Esophagus (tissue), 2 donors: ENCODE measurements at regions not wholly inside any gene's neighbourhood (a gene's known extent, or its start where the extent isn't known, plus 50 kb on each side); places are given as distances from the start of the nearest gene placed in this dataset.

Experiments
- H3K27ac ChIP-seq, 2 donors: one replicate each; pipeline ENCODE4 v1.5.1; 2013; ENCODE audit warnings: low read depth in 2 of 2, mild to moderate bottlenecking in 2 of 2, inconsistent platforms in 1 of 2, low read length in 1 of 2, moderate library complexity in 1 of 2
- H3K27me3 ChIP-seq, 2 donors: one replicate each; pipeline ENCODE4 v1.6.1; 2013; ENCODE audit warnings: low read length in 2 of 2, control low read depth in 1 of 2, mild to moderate bottlenecking in 1 of 2; ENCODE audit not compliant: insufficient read depth in 2 of 2, control insufficient read depth in 1 of 2
- H3K36me3 ChIP-seq, 2 donors: one replicate each; pipeline ENCODE4 v1.6.1; 2013; ENCODE audit warnings: low read length in 1 of 2; ENCODE audit not compliant: control insufficient read depth in 2 of 2, insufficient read depth in 2 of 2
- H3K4me1 ChIP-seq, 2 donors: one replicate each; pipeline ENCODE4 v1.6.1; 2013; ENCODE audit warnings: low read length in 1 of 2; ENCODE audit not compliant: control insufficient read depth in 2 of 2, insufficient read depth in 2 of 2
- H3K4me3 ChIP-seq, 2 donors: one replicate each; pipeline ENCODE4 v1.5.1; 2013; ENCODE audit warnings: low read length in 2 of 2, mild to moderate bottlenecking in 2 of 2, low read depth in 1 of 2, moderate library complexity in 1 of 2
- H3K9me3 ChIP-seq, 2 donors: one replicate each; pipeline ENCODE4 v1.6.1; 2013; ENCODE audit warnings: mild to moderate bottlenecking in 2 of 2, low read depth in 1 of 2, low read length in 1 of 2, moderate library complexity in 1 of 2; ENCODE audit not compliant: control insufficient read depth in 2 of 2, insufficient read depth in 1 of 2
- WGBS, 2 donors: extraction: QIAGEN DNeasy Blood & Tissue Kit; methylation state at CpG; one replicate each; pipeline ENCODE4 v1.1.7; 2013; 5-methylcytosine and 5-hydroxymethylcytosine counted together
- donor health status: healthy with polysubstance abuse.
- donor health status: Bipolar disorder and iron deficiency.

DNA sequence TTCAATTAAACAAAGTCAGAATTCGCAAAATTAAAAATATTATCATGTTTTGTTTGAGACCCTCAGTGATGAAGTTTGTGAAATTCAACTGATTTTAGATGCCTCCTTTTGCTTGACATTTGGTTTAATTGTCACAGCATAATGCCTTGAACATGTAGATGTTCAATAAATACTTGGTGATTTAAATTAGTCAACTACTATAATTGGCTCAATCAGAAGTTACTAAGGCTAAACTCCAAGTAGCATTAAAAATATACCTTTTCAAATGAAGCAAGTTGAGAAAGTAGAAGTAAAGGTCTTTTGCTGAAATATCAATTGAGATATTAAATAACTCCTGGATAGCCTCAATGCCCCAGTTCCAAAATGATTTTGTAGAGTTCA is 145.8 kb upstream of the AKIRIN2 start:
- H3K27me3 ChIP-seq: no peaks in the 10 kb centered on the region
- H3K36me3 ChIP-seq: no peaks in the 10 kb centered on the region
- H3K27ac ChIP-seq: no peak overlapping the region
- H3K9me3 ChIP-seq: no peaks in the 10 kb centered on the region
- H3K4me3 ChIP-seq: no peak overlapping the region
- H3K4me1 ChIP-seq: no peaks in the 10 kb centered on the region
- WGBS, 2 donors: 94 to 97% methylated on average over 1 of the region's 1 CpG

GRCh38 chr6:87847135-87847829 is 145.2 kb upstream of the AKIRIN2 start:
- H3K36me3 ChIP-seq: no peaks in the 10 kb centered on the region
- H3K27me3 ChIP-seq: no peaks in the 10 kb centered on the region
- no peaks in the 10 kb centered on the region for H3K9me3 ChIP-seq
- 87% methylated on average over 6 of the region's 6 CpGs for WGBS, 2 donors
- no peaks in the 10 kb centered on the region for H3K4me1 ChIP-seq
- H3K27ac ChIP-seq: no peak overlapping the region
- H3K4me3 ChIP-seq: no peak overlapping the region

- no peaks in the 10 kb centered on the region for H3K36me3 ChIP-seq
- H3K4me1 ChIP-seq: no peaks in the 10 kb centered on the region
Measured at GRCh38 chr6:87846434-87846833, 144.4 kb upstream of the AKIRIN2 start.

DNA sequence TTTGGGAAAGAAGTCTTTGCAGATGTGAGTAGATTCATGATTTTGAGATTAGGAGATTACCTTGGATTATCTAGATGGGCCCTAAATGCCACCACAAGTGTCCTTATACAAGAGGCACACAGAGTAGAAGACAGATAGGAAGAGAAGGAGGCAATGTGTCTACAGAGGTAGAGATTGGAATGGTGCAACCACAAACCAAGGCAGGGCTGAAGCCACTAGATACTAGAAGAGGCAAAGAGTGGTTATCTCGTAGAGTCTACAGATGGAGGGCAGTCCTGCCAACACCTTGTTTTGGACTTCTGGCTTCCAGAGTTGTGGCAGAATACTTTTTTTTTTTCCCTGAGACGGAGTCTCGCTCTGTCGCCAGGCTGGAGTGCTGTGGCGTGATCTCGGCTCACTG is 138.3 kb upstream of the AKIRIN2 start:
- Histone ChIP-seq H3K4me3 (no peak overlapping the region), H3K9me3 (no peaks in the 10 kb centered on the region), H3K27me3 (no peaks in the 10 kb centered on the region), H3K4me1 (no peaks in the 10 kb centered on the region), H3K36me3 (no peaks in the 10 kb centered on the region), H3K27ac (no peak overlapping the region)
- 94 to 97% methylated on average over 6 of the region's 6 CpGs for WGBS, 2 donors

More at GRCh38 chr6:87846434-87846833, 144.4 kb upstream of the AKIRIN2 start:
- H3K27me3 ChIP-seq: no peaks in the 10 kb centered on the region
- no peaks in the 10 kb centered on the region for H3K9me3 ChIP-seq
- no peak overlapping the region for H3K4me3 ChIP-seq
- no peak overlapping the region for H3K27ac ChIP-seq

DNA sequence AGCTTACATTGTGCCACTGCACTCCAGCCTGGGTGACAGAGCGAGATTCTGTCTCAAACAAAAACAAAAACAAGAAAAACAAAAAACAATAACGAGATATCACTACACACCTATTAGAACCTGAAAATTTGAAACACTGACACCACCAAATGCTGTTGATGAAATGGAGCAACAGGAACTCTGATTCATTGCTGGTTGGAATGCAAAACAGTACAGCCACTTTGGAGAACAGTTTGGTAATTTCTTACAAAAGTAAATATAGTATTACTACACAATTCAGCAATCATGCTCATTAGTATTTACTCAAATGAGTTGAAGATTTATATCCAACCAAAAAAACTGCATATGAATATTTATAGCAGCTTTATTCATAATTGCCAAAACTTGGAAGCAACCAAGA is 135.8 kb upstream of the AKIRIN2 start:
- 50 to 75% methylated on average over 2 of the region's 2 CpGs for WGBS, 2 donors
- Histone ChIP-seq H3K36me3 (no peaks in the 10 kb centered on the region), H3K27ac (no peak overlapping the region), H3K9me3 (no peaks in the 10 kb centered on the region), H3K4me3 (no peak overlapping the region), H3K4me1 (no peaks in the 10 kb centered on the region), H3K27me3 (no peaks in the 10 kb centered on the region)

DNA sequence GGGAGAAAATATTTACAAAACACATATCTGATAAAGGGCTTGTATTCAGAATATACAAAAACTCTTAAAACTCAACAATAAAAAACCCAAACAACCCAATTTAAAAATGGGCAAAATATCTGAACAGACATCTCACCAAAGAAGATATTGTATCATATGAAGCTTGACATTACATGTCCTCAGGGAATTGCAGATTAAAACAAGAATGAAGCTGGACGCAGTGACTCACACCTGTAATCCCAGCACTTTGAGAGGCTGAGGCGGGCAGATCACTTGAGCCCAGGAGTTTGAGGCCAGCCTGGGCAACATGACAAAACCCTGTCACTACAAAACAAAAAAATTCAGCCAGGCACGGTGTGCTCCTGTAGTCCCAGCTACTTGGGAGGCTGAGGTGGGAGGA is 135.4 kb upstream of the AKIRIN2 start:
- Histone ChIP-seq H3K27me3 (no peaks in the 10 kb centered on the region), H3K9me3 (no peaks in the 10 kb centered on the region), H3K4me1 (no peaks in the 10 kb centered on the region), H3K27ac (no peak overlapping the region), H3K36me3 (no peaks in the 10 kb centered on the region), H3K4me3 (no peak overlapping the region)
- WGBS, 2 donors: 53 to 54% methylated on average over 3 of the region's 3 CpGs

DNA sequence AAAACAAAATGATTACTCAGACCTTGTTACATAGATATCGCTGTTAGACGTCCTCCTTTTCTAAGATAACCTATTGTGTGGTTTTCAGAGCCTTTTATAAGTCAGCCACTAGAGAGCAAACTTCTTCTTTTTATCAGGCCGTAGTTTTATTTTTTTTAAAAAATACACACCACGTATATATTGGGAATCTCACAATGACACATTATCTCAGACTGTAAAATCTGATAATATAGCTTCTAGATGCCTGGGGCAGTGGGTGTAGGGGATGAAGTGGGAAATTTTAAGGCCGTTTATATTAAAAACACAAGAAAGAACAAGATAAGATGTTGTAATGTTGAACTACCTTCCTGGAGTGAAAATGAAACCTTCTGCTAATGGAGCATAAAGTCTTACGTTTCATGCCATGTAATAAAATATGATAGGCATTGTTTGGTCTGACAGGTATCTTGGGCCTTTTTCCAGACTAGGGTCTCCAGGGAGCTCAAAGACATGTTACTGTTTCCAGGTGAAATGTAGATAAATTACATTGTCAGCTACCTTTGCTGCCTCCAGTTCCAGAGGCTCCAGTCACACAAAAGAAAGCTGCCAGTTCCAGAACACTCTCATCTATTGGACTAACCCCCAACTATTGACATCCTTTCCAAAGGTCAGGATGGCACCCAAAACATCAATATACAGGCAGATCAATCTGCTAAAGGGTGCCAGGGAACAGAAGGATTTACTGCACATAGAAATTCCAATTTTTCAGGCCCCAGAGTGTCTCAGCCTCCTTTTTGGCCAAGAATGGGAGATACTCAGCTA is 130.2 kb upstream of the AKIRIN2 start:
- H3K27ac ChIP-seq: no peak overlapping the region
- WGBS, 2 donors: 2 to 3% methylated on average over 6 of the region's 6 CpGs
- H3K36me3 ChIP-seq: no peaks in the 10 kb centered on the region
- peaks cover 0 to 2% of the 10 kb centered on the region in 2 donors for H3K27me3 ChIP-seq
- H3K4me1 ChIP-seq: no peaks in the 10 kb centered on the region
- H3K9me3 ChIP-seq: no peaks in the 10 kb centered on the region
- peak overlapping the region in 1 of 2 donors; percentile 56 for H3K4me3 ChIP-seq

DNA sequence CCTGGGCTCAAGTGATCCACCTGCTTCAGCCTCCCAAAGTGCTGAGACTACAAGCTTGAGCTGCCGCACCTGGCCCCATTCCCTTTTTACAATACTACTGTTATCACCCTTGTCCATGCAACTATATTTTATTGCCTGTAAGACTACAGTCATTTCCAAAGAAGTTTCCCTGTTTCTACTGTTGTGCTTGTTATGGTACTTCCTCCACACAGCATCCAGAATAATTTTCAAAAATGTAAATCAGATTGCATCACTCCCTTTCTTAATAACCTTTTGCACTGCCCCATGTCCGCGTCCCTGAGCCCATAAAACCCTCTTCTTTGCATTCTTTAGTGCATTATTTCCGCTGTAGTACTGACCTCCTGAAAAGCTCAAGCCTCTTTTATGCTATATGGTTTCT is 128.9 kb upstream of the AKIRIN2 start:
- Histone ChIP-seq H3K36me3 (no peaks in the 10 kb centered on the region), H3K4me1 (no peaks in the 10 kb centered on the region), H3K27me3 (peaks cover 0 to 2% of the 10 kb centered on the region in 2 donors), H3K9me3 (no peaks in the 10 kb centered on the region), H3K4me3 (no peak overlapping the region), H3K27ac (no peak overlapping the region)
- 87 to 88% methylated on average over 4 of the region's 4 CpGs for WGBS, 2 donors

DNA sequence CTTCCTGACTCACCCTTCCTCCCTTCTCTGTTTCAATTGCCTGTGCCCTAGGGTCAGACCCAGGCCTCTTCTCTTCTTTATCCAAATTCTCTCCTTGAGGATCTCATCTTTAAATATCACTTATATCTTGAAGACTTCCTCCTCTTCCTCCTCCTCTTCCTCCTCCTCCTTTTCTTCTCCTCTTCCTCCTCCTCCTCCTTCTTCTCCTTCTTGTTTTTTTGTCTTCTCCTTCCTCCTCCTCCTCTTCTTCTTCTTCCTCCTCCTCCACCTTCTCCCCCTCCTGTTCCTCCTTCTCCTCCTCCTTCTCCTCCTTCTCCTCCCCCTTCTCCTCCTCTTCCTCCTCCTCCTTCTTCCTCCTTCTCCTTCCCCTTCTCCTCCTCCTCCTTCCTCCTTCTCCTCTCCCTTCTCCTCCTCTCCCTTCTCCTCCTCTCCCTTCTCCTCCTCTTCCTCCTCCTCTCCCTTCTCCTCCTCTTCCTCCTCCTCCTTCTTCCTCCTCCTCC is 127.6 kb upstream of the AKIRIN2 start:
- peaks cover 0 to 2% of the 10 kb centered on the region in 2 donors for H3K27me3 ChIP-seq
- no peaks in the 10 kb centered on the region for H3K4me1 ChIP-seq
- H3K4me3 ChIP-seq: no peak overlapping the region
- H3K36me3 ChIP-seq: no peaks in the 10 kb centered on the region
- no peak overlapping the region for H3K27ac ChIP-seq
- H3K9me3 ChIP-seq: no peaks in the 10 kb centered on the region

DNA sequence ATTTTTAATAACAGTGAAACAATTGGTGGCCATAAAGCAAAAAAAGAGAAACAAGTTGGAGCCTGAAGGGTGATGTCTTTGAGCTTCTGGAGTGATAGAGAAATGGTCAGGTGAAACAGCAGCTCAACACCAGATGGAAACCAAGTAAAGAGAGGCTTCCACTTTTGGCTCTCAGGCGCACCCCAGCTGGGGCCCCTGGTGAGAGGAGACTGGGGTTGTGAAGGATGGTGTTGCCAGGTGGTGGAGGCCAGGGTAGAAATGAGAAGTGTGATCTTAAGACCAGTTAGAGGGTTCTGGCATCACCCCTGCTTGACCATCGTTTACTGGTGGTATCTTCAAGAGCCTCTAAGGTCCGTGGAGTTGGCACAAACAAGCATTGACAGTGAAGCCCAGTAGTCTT is 126.0 kb upstream of the AKIRIN2 start:
- H3K4me3 ChIP-seq: no peak overlapping the region
- H3K36me3 ChIP-seq: no peaks in the 10 kb centered on the region
- peaks cover 0 to 2% of the 10 kb centered on the region in 2 donors for H3K27me3 ChIP-seq
- 93 to 97% methylated on average over 3 of the region's 3 CpGs for WGBS, 2 donors
- no peaks in the 10 kb centered on the region for H3K4me1 ChIP-seq
- H3K27ac ChIP-seq: no peak overlapping the region
- no peaks in the 10 kb centered on the region for H3K9me3 ChIP-seq
